ENCODE measurements at regions not wholly inside any gene's neighbourhood (a gene's known extent, or its start where the extent isn't known, plus 50 kb on each side); places are given as distances from the start of the nearest gene placed in this dataset.

DNA sequence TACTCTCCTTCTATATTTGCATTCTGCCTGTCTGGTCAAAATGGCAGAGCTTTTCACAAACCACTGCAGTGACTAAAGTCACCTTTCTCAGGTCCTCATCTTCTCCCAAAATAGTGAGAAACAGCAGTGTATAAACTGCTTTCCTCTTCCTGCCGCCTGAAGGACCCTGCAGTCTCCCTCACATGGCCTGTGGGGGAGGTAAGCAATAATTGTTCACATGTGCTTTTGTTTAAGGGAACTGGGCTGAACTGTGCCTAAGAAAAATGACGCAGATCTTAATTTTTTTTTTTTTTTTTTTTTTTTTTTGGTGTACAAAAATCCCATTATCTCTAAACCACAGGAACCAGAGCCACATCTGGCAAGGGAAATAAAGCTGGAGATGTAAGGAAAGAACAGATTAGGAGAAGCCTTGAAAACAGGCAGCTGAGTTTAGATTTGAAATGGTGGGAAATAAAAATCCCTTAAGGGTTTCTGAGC lies 131.7 kb upstream of the VLDLR start:
- Histone ChIP-seq H3K27me3 (ENCODE audit: control insufficient read depth, insufficient read depth, low read length) (no peaks in the 10 kb centered on the region), H3K36me3 (ENCODE audit: control insufficient read depth, insufficient read depth, low read length) (no peaks in the 10 kb centered on the region), H3K4me1 (ENCODE audit: control insufficient read depth, insufficient read depth, low read length) (no peaks in the 10 kb centered on the region), H3K4me3 (ENCODE audit: low read length) (no peak overlapping the region), H3K9me3 (ENCODE audit: control insufficient read depth, insufficient read depth, low read length) (no peaks in the 10 kb centered on the region), H3K27ac (ENCODE audit: low read length) (no peak overlapping the region)
- DNase-seq (ENCODE audit: low read depth, low spot score), result no peak
- WGBS (ENCODE audit: insufficient coverage, insufficient read length), result no CpG with 5 or more reads among the region's 2 CpGs

DNA sequence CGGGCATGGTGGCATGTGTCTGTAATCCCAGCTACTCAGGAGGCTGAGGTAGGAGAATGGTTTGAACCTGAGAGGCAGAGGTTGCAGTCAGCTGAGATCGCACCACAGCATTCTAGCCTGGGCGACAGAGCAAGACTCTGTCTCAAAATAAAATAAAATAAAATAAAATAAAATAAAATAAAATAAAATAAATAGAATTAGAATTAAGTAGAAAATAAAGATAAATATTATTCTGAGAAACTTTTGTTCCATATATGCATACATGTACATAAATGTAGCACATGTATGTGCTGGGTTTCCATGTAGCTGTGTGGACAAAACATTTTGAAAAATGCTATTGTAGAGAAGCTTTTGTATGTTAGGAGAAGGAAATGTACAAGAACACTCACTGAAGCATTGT lies 129.4 kb upstream of the VLDLR start:
- Histone ChIP-seq H3K9me3 (ENCODE audit: control insufficient read depth, insufficient read depth, low read length) (no peaks in the 10 kb centered on the region), H3K36me3 (ENCODE audit: control insufficient read depth, insufficient read depth, low read length) (no peaks in the 10 kb centered on the region), H3K4me1 (ENCODE audit: control insufficient read depth, insufficient read depth, low read length) (no peaks in the 10 kb centered on the region), H3K4me3 (ENCODE audit: low read length) (no peak overlapping the region), H3K27me3 (ENCODE audit: control insufficient read depth, insufficient read depth, low read length) (no peaks in the 10 kb centered on the region), H3K27ac (ENCODE audit: low read length) (no peak overlapping the region)
- no peak for DNase-seq (ENCODE audit: low read depth, low spot score)
- WGBS (ENCODE audit: insufficient coverage, insufficient read length), result no CpG with 5 or more reads among the region's 3 CpGs

DNA sequence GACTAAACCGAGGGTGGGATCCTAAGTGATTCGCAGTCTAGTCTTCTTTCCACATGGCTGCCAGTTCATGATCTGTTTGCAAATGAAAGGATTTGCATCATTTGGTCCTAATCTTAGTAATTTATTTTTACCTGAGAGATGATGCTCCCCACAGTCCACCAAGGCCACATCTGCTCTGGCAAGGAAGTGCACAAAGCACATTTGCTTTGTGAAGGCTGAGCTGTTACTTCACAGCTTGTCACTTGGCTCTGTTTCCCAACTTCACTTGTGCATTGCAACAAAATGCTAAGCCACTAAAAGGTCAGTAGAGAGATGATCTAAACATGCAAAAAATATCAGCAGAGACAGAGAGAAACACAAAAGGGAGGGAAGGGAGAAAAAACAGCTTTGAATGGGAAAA lies 128.5 kb upstream of the VLDLR start:
- no peaks in the 10 kb centered on the region for H3K36me3 ChIP-seq (ENCODE audit: control insufficient read depth, insufficient read depth, low read length)
- H3K27me3 ChIP-seq (ENCODE audit: control insufficient read depth, insufficient read depth, low read length), result no peaks in the 10 kb centered on the region
- no CpG with 5 or more reads among the region's 2 CpGs for WGBS (ENCODE audit: insufficient coverage, insufficient read length)

DNA sequence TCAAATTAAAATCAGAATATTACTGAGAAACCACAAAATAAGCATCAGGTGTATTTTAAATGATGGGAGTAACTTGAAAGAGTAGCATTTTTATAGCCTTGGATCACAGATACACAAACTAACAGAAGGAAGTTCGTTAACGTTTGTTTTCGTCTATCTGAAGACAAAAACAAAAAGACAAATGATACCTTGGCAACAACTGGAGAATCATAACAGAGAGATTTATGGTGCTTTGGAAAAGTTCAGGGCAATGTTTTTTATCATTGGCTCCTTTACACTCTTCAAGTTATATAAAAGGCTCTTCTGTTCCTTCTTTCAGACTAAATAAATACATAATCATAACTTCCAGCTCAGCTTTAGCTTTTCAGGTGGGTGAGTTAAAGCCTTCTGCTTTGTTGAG lies 128.1 kb upstream of the VLDLR start:
- no peak overlapping the region for H3K27ac ChIP-seq (ENCODE audit: low read length)
- no peak overlapping the region for H3K4me3 ChIP-seq (ENCODE audit: low read length)
- no peaks in the 10 kb centered on the region for H3K27me3 ChIP-seq (ENCODE audit: control insufficient read depth, insufficient read depth, low read length)
- no CpG with 5 or more reads among the region's 3 CpGs for WGBS (ENCODE audit: insufficient coverage, insufficient read length)
- H3K36me3 ChIP-seq (ENCODE audit: control insufficient read depth, insufficient read depth, low read length), result no peaks in the 10 kb centered on the region
- no peaks in the 10 kb centered on the region for H3K9me3 ChIP-seq (ENCODE audit: control insufficient read depth, insufficient read depth, low read length)
- no peaks in the 10 kb centered on the region for H3K4me1 ChIP-seq (ENCODE audit: control insufficient read depth, insufficient read depth, low read length)
- DNase-seq (ENCODE audit: low read depth, low spot score), result no peak

More for the DNA sequence above, 128.5 kb upstream of the VLDLR start:
- Histone ChIP-seq H3K9me3 (ENCODE audit: control insufficient read depth, insufficient read depth, low read length) (no peaks in the 10 kb centered on the region), H3K4me3 (ENCODE audit: low read length) (no peak overlapping the region), H3K4me1 (ENCODE audit: control insufficient read depth, insufficient read depth, low read length) (no peaks in the 10 kb centered on the region), H3K27ac (ENCODE audit: low read length) (no peak overlapping the region)
- no peak for DNase-seq (ENCODE audit: low read depth, low spot score)

DNA sequence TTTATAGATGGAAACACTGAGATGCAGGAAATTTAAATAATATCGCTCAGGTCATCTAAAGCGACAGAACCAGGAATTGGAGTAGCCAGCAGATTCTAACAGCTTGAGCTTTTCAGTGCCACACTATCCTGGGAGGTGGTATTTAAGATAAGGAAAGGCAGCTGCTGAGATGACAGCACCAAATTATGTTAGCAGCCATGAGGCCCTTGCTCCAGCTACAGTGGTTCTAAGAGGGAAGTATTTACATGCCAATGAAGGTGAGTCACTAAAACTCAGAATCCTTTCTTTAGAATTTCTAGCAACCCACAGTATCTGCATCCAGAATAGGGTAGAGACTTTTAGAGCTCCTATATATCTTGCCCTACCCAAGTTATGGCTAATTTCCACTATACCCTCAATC lies 127.0 kb upstream of the VLDLR start:
- Histone ChIP-seq H3K27me3 (ENCODE audit: control insufficient read depth, insufficient read depth, low read length) (no peaks in the 10 kb centered on the region), H3K36me3 (ENCODE audit: control insufficient read depth, insufficient read depth, low read length) (no peaks in the 10 kb centered on the region), H3K4me1 (ENCODE audit: control insufficient read depth, insufficient read depth, low read length) (no peaks in the 10 kb centered on the region), H3K4me3 (ENCODE audit: low read length) (no peak overlapping the region), H3K9me3 (ENCODE audit: control insufficient read depth, insufficient read depth, low read length) (no peaks in the 10 kb centered on the region), H3K27ac (ENCODE audit: low read length) (no peak overlapping the region)
- no peak for DNase-seq (ENCODE audit: low read depth, low spot score)
- no CpG with 5 or more reads among the region's 2 CpGs for WGBS (ENCODE audit: insufficient coverage, insufficient read length)

DNA sequence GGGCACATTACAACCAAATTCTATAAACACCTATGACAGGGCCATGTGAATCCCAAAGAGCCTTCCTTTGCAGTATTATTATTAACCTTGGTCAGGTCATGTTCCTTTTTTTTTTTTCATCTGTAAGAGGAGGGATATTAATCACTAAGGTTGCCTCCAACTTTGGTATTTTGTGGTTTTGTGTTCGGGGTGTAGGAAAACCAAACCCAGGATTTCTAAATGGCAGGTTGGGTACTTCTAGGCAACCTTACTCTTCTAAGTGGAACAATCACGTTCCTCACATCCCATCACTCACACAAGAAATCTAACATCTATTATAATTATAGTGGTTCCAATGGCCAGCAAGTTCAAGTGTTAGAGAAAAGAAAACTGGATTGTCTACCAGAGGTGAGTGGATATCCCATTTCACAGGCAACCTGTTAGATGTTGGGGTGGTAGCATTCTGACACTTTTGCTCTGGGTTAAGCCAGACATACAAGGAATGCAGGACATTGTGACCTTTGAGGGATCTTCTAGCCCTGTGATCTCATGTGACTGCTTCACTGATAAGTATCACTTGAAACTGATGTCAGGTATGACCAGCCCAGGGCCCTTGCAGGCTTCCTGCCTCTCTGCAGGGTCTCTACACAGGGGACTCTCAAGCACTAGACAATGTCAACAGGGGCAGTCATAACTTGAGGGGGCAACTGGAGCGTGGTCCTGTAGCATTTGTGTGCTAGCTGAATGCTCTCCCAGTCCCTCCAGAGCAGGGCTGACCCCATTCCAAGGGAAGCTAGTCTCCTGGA lies 126.2 kb upstream of the VLDLR start:
- H3K27me3 ChIP-seq (ENCODE audit: control insufficient read depth, insufficient read depth, low read length), result no peaks in the 10 kb centered on the region
- WGBS (ENCODE audit: insufficient coverage, insufficient read length), result no CpG with 5 or more reads among the region's 3 CpGs
- no peak overlapping the region for H3K4me3 ChIP-seq (ENCODE audit: low read length)
- no peaks in the 10 kb centered on the region for H3K36me3 ChIP-seq (ENCODE audit: control insufficient read depth, insufficient read depth, low read length)
- no peaks in the 10 kb centered on the region for H3K4me1 ChIP-seq (ENCODE audit: control insufficient read depth, insufficient read depth, low read length)
- no peak overlapping the region for H3K27ac ChIP-seq (ENCODE audit: low read length)
- no peaks in the 10 kb centered on the region for H3K9me3 ChIP-seq (ENCODE audit: control insufficient read depth, insufficient read depth, low read length)
- no peak for DNase-seq (ENCODE audit: low read depth, low spot score)

DNA sequence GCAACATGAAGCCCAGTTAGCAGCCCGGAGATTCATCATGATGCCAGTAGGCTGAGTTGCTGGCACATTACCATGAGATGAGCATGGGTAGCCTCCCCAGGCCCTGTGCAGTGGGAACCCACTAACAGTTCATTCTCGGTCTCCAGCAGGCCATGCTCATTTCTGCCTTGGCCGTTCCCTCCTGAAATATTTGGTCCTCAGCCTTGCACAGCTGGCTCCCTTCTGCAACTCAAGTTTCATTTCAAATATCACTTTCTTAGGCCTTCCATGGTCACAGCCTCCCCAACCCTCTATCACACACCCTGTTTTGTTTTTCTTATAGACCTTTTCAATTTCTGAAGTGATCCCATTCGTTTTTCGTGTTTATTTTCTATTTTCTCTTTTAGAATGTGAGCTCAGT lies 125.4 kb upstream of the VLDLR start:
- no peak overlapping the region for H3K4me3 ChIP-seq (ENCODE audit: low read length)
- H3K9me3 ChIP-seq (ENCODE audit: control insufficient read depth, insufficient read depth, low read length), result no peaks in the 10 kb centered on the region
- H3K4me1 ChIP-seq (ENCODE audit: control insufficient read depth, insufficient read depth, low read length), result no peaks in the 10 kb centered on the region
- no peak overlapping the region for H3K27ac ChIP-seq (ENCODE audit: low read length)
- WGBS (ENCODE audit: insufficient coverage, insufficient read length), result no CpG with 5 or more reads among the region's 5 CpGs
- no peaks in the 10 kb centered on the region for H3K27me3 ChIP-seq (ENCODE audit: control insufficient read depth, insufficient read depth, low read length)
- DNase-seq (ENCODE audit: low read depth, low spot score), result no peak
- no peaks in the 10 kb centered on the region for H3K36me3 ChIP-seq (ENCODE audit: control insufficient read depth, insufficient read depth, low read length)

DNA sequence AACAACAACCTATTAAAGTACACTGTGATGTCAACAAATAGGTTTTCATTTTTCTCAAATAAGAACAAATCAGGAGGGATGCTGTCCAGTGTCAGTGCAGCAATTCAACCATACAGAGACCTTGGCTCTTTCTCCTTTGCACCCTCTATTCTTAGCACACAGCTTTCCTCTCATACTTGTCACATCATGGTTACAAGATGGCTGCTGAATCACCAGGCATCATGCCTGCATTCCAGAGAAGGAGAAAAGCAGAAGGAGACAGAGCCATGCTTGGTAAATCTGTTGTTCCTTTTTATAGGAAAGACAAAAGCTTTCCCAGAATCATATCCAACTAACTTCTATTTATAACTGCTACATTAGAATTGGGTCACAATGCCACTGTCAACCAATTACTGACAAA lies 124.7 kb upstream of the VLDLR start:
- Histone ChIP-seq H3K27ac (ENCODE audit: low read length) (no peak overlapping the region), H3K36me3 (ENCODE audit: control insufficient read depth, insufficient read depth, low read length) (no peaks in the 10 kb centered on the region), H3K27me3 (ENCODE audit: control insufficient read depth, insufficient read depth, low read length) (no peaks in the 10 kb centered on the region), H3K9me3 (ENCODE audit: control insufficient read depth, insufficient read depth, low read length) (no peaks in the 10 kb centered on the region), H3K4me1 (ENCODE audit: control insufficient read depth, insufficient read depth, low read length) (no peaks in the 10 kb centered on the region), H3K4me3 (ENCODE audit: low read length) (no peak overlapping the region)
- DNase-seq (ENCODE audit: low read depth, low spot score), result no peak

DNA sequence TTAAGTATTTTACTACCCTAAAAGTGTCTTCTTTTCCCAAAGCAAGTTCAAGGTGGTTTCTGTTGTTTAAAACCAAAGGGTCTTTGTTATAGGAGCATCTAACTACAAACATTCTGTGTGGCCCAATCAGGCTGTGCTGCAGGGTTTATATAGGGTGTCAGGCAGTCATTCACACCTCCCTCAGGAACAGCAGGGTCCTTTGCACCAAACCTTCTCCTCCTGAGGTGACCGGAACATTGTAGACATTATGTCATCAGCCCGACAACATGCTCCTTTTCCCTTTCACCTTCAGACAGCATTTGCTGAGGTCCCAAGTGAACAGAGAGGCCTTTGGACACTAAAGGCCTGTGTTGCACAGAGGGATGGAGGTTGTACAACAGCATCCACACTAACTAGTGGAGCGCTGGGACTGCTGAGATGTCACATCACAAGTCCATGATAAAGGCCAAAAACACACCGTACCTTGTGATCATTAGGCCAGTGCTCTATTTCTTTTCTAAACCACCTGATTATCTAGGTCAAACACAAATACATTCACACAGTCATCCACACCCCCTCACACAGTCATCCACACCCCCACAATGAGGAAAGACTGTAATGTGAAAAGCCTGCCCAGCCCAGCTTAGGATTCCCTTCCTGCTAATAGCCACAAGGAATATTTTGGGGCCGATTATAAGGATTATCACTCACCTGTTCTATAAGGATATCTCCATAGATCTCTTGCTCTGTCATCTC lies 123.8 kb upstream of the VLDLR start:
- H3K4me1 ChIP-seq (ENCODE audit: control insufficient read depth, insufficient read depth, low read length), result no peaks in the 10 kb centered on the region
- H3K27ac ChIP-seq (ENCODE audit: low read length), result no peak overlapping the region
- H3K9me3 ChIP-seq (ENCODE audit: control insufficient read depth, insufficient read depth, low read length), result no peaks in the 10 kb centered on the region
- H3K36me3 ChIP-seq (ENCODE audit: control insufficient read depth, insufficient read depth, low read length), result no peaks in the 10 kb centered on the region
- no peak overlapping the region for H3K4me3 ChIP-seq (ENCODE audit: low read length)
- no peak for DNase-seq (ENCODE audit: low read depth, low spot score)
- H3K27me3 ChIP-seq (ENCODE audit: control insufficient read depth, insufficient read depth, low read length), result no peaks in the 10 kb centered on the region
- WGBS (ENCODE audit: insufficient coverage, insufficient read length), result no CpG with 5 or more reads among the region's 5 CpGs

DNA sequence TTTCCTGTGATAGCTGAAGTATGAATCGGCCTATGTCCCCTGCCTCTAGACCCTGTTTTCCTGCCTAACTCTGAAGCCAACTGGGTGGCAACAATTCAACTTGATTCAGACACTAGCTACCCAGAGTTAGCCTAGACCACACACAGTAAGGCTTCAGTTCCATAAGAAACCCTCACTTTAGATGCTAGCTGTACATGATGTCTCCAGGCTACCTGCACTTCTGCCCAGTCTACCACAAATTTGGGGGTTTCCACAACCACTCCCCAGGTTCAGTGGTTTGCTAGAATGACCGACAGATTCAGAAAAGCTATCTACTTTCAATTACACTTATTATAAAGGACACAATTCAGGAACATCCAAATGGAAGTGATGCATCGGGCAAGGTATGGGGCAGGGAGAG lies 119.4 kb upstream of the VLDLR start:
- H3K4me1 ChIP-seq (ENCODE audit: control insufficient read depth, insufficient read depth, low read length), result no peaks in the 10 kb centered on the region
- no peak overlapping the region for H3K27ac ChIP-seq (ENCODE audit: low read length)
- H3K36me3 ChIP-seq (ENCODE audit: control insufficient read depth, insufficient read depth, low read length), result no peaks in the 10 kb centered on the region
- no peak for DNase-seq (ENCODE audit: low read depth, low spot score)
- no peaks in the 10 kb centered on the region for H3K9me3 ChIP-seq (ENCODE audit: control insufficient read depth, insufficient read depth, low read length)
- WGBS (ENCODE audit: insufficient coverage, insufficient read length), result no CpG with 5 or more reads among the region's 3 CpGs
- H3K27me3 ChIP-seq (ENCODE audit: control insufficient read depth, insufficient read depth, low read length), result no peaks in the 10 kb centered on the region
- H3K4me3 ChIP-seq (ENCODE audit: low read length), result no peak overlapping the region

DNA sequence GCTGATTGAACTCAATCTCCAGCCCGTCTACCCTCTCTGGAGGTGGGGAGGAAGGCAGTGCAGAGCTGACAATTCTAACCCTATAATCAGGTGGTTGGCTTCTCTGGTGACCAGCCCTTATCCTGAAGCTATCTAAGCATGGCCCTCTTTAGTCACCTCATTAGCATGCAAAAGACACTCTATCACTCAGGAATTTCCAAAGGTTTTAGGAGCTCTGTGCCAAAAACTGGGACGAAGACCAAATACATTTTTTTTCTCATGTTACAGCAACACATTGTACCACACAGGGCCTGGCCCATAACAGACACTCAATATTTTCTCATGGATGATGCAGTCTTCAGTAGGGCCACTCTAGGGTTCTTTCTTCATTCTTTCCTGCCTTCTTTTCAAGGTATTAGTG lies 118.8 kb upstream of the VLDLR start:
- DNase-seq (ENCODE audit: low read depth, low spot score), result no peak
- no peaks in the 10 kb centered on the region for H3K4me1 ChIP-seq (ENCODE audit: control insufficient read depth, insufficient read depth, low read length)
- WGBS (ENCODE audit: insufficient coverage, insufficient read length), result no CpG with 5 or more reads among the region's 2 CpGs
- no peak overlapping the region for H3K27ac ChIP-seq (ENCODE audit: low read length)
- H3K9me3 ChIP-seq (ENCODE audit: control insufficient read depth, insufficient read depth, low read length), result no peaks in the 10 kb centered on the region
- H3K36me3 ChIP-seq (ENCODE audit: control insufficient read depth, insufficient read depth, low read length), result no peaks in the 10 kb centered on the region
- no peak overlapping the region for H3K4me3 ChIP-seq (ENCODE audit: low read length)
- H3K27me3 ChIP-seq (ENCODE audit: control insufficient read depth, insufficient read depth, low read length), result no peaks in the 10 kb centered on the region
